SU-DHL-6 (cell line): ENCODE measurements at regions not wholly inside any gene's neighbourhood (a gene's known extent, or its start where the extent isn't known, plus 50 kb on each side); places are given as distances from the start of the nearest gene placed in this dataset.

Experiments used
- H2AFZ ChIP-seq: fragments of 200-600 bp; sonication (generic); 2 replicates; pipeline ENCODE4 v1.6.1; 2014; ENCODE audit warnings: low read depth, mild to moderate bottlenecking, moderate library complexity, mixed read lengths, antibody characterized with exemption, low read length; ENCODE audit not compliant: severe bottlenecking
- H3F3A ChIP-seq: fragments of 200-600 bp; shearing (Covaris generic); 2 replicates; pipeline ENCODE4 v1.6.0; 2016; ENCODE audit warnings: antibody characterized with exemption, mild to moderate bottlenecking; ENCODE audit not compliant: insufficient read depth
- H3K27ac ChIP-seq: fragments of 200-600 bp; sonication (generic); 2 replicates; pipeline ENCODE4 v1.5.1; 2016; ENCODE audit warnings: low read depth, mild to moderate bottlenecking, low read length, moderate library complexity, mixed read lengths
- H3K27me3 ChIP-seq: fragments of 200-600 bp; sonication (generic), shearing (Covaris generic); 2 replicates; pipeline ENCODE4 v1.6.0; 2014; ENCODE audit warnings: mild to moderate bottlenecking, low read length
- H3K36me3 ChIP-seq: fragments of 200-600 bp; sonication (generic); 2 replicates; pipeline ENCODE4 v1.6.1; 2014; ENCODE audit warnings: mild to moderate bottlenecking, low read length, mixed read lengths
- H3K4me2 ChIP-seq: fragments of 300-600, 200-600 bp; shearing (Covaris generic), sonication (generic); 2 replicates; pipeline ENCODE4 v1.6.0; 2014; ENCODE audit warnings: low read length, low read depth, mild to moderate bottlenecking; ENCODE audit not compliant: poor library complexity, severe bottlenecking
- H3K4me3 ChIP-seq: fragments of 200-600 bp; sonication (generic); 2 replicates; pipeline ENCODE4 v1.5.1; 2014; ENCODE audit warnings: antibody characterized with exemption, low read length, mild to moderate bottlenecking, mixed read lengths; ENCODE audit not compliant: insufficient read depth, poor library complexity, severe bottlenecking
- H3K79me2 ChIP-seq: fragments of 200-600 bp; sonication (generic); 2 replicates; pipeline ENCODE4 v1.6.1; 2014; ENCODE audit warnings: mild to moderate bottlenecking, low read length, moderate library complexity; ENCODE audit not compliant: insufficient read depth
- H3K9ac ChIP-seq: fragments of 200-600 bp; sonication (generic); 2 replicates; pipeline ENCODE4 v1.7.0; 2014; ENCODE audit warnings: mild to moderate bottlenecking, low read length
- H3K9me2 ChIP-seq: fragments of 200-600 bp; sonication (generic); replicated peaks from 2 replicates; pipeline ENCODE4 v1.6.1; 2014; ENCODE audit warnings: low read length; ENCODE audit not compliant: insufficient read depth
- H3K9me3 ChIP-seq: fragments of 200-600 bp; sonication (generic); 2 replicates; pipeline ENCODE4 v1.6.1; 2014; ENCODE audit warnings: low read length, mixed read lengths; ENCODE audit not compliant: insufficient read depth
- H4K20me1 ChIP-seq: fragments of 200-600 bp; sonication (generic); 2 replicates; pipeline ENCODE4 v1.6.1; 2014; ENCODE audit warnings: low read depth, mild to moderate bottlenecking, antibody characterized with exemption, low read length, moderate library complexity, mixed read lengths
- CTCF ChIP-seq: fragments of 200-600 bp; sonication (generic); IDR thresholded peaks from one replicate; pipeline ENCODE4 v1.5.1; 2017; ENCODE audit warnings: antibody characterized with exemption, mild to moderate bottlenecking, low read length, moderate library complexity; ENCODE audit not compliant: insufficient read depth, poor library complexity, severe bottlenecking
- EZH2phosphoT487 ChIP-seq: fragments of 200-600 bp; sonication (generic), shearing (Covaris generic); conservative IDR thresholded peaks from 2 replicates; pipeline ENCODE4 v1.6.1; 2018; ENCODE audit warnings: mild to moderate bottlenecking, antibody characterized with exemption, low read length, moderate library complexity, mixed read lengths

GRCh38 chr11:15635521-15635920 lies 520.8 kb downstream of the INSC start:
- H3K4me2 ChIP-seq, result no peak overlapping the region
- no peaks in the 10 kb centered on the region for H4K20me1 ChIP-seq
- no peaks in the 10 kb centered on the region for H3K36me3 ChIP-seq
- no peak overlapping the region for H3K4me3 ChIP-seq
- no peaks in the 10 kb centered on the region for H3K79me2 ChIP-seq
- 0 out of 2 replicates have a peak, but pooled peaks cover 3% of the 10 kb centered on the region for H3K9me3 ChIP-seq
- H3K27me3 ChIP-seq, result no peaks in the 10 kb centered on the region
- H3K9ac ChIP-seq, result no peak overlapping the region
- no peak overlapping the region for H2AFZ ChIP-seq
- H3K9me2 ChIP-seq, result no peaks in the 10 kb centered on the region
- no peak overlapping the region for H3K27ac ChIP-seq
- TF ChIP-seq CTCF (no peak), EZH2phosphoT487 (no peak)
- H3F3A ChIP-seq, result no peaks in the 10 kb centered on the region

- H3K9ac ChIP-seq, result no peak overlapping the region
- no peak overlapping the region for H2AFZ ChIP-seq
- H3K79me2 ChIP-seq, result no peaks in the 10 kb centered on the region
- no peaks in the 10 kb centered on the region for H4K20me1 ChIP-seq
- H3K9me3 ChIP-seq, result 0 out of 2 replicates have a peak, but pooled peaks cover 3% of the 10 kb centered on the region
- no peaks in the 10 kb centered on the region for H3K36me3 ChIP-seq
- no peak overlapping the region for H3K27ac ChIP-seq
- H3K4me2 ChIP-seq, result no peak overlapping the region
- H3K27me3 ChIP-seq, result no peaks in the 10 kb centered on the region
- no peaks in the 10 kb centered on the region for H3K9me2 ChIP-seq
- H3K4me3 ChIP-seq, result no peak overlapping the region
- no peak for TF ChIP-seq EZH2phosphoT487
- H3F3A ChIP-seq, result no peaks in the 10 kb centered on the region
These were observed 521.9 kb downstream of the INSC start for GRCh38 chr11:15636521-15637089.

GRCh38 chr11:15638386-15638787 lies 523.7 kb downstream of the INSC start:
- H3K27me3 ChIP-seq, result no peaks in the 10 kb centered on the region
- no peak overlapping the region for H2AFZ ChIP-seq
- no peak overlapping the region for H3K9ac ChIP-seq
- no peaks in the 10 kb centered on the region for H4K20me1 ChIP-seq
- H3K4me3 ChIP-seq, result no peak overlapping the region
- H3K9me2 ChIP-seq, result no peaks in the 10 kb centered on the region
- H3K79me2 ChIP-seq, result no peaks in the 10 kb centered on the region
- H3F3A ChIP-seq, result no peaks in the 10 kb centered on the region
- H3K4me2 ChIP-seq, result no peak overlapping the region
- no peaks in the 10 kb centered on the region for H3K36me3 ChIP-seq
- H3K9me3 ChIP-seq, result 0 out of 2 replicates have a peak, but pooled peaks cover 3% of the 10 kb centered on the region
- no peak overlapping the region for H3K27ac ChIP-seq
- no peak for TF ChIP-seq CTCF
- no peak for TF ChIP-seq EZH2phosphoT487

GRCh38 chr11:15640318-15640717 lies 525.6 kb downstream of the INSC start:
- no peak overlapping the region for H3K4me3 ChIP-seq
- H4K20me1 ChIP-seq, result no peaks in the 10 kb centered on the region
- no peaks in the 10 kb centered on the region for H3K27me3 ChIP-seq
- H3K27ac ChIP-seq, result no peak overlapping the region
- H3K9me2 ChIP-seq, result no peaks in the 10 kb centered on the region
- no peaks in the 10 kb centered on the region for H3F3A ChIP-seq
- H3K36me3 ChIP-seq, result no peaks in the 10 kb centered on the region
- H2AFZ ChIP-seq, result no peak overlapping the region
- H3K9me3 ChIP-seq, result 0 out of 2 replicates have a peak, but pooled peaks cover 3% of the 10 kb centered on the region
- no peak overlapping the region for H3K4me2 ChIP-seq
- no peaks in the 10 kb centered on the region for H3K79me2 ChIP-seq
- TF ChIP-seq EZH2phosphoT487, result no peak
- TF ChIP-seq CTCF, result no peak
- no peak overlapping the region for H3K9ac ChIP-seq
